Hepatocyte (in vitro differentiated cells): ENCODE measurements at regions not wholly inside any gene's neighbourhood (a gene's known extent, or its start where the extent isn't known, plus 50 kb on each side); places are given as distances from the start of the nearest gene placed in this dataset.

Experiments
- CTCF ChIP-seq: fragments of 200-600 bp; sonication (generic); IDR thresholded peaks from 2 replicates; pipeline ENCODE4 v1.5.1; 2016; ENCODE audit warnings: antibody characterized with exemption, mild to moderate bottlenecking; ENCODE audit not compliant: poor library complexity
- EZH2 ChIP-seq: fragments of 200-600 bp; sonication (generic); IDR thresholded peaks from 2 replicates; pipeline ENCODE4 v1.6.1; 2016; ENCODE audit warnings: antibody characterized with exemption, mild to moderate bottlenecking, borderline replicate concordance

GRCh38 chr11:105241136-105241535 lies 101.6 kb upstream of the CARD18 start:
- no peak for TF ChIP-seq CTCF
- TF ChIP-seq EZH2 = no peak
